Trophoblast cell (in vitro differentiated cells and primary cell): ENCODE measurements at regions not wholly inside any gene's neighbourhood (a gene's known extent, or its start where the extent isn't known, plus 50 kb on each side); places are given as distances from the start of the nearest gene placed in this dataset.

Source experiments
- DNase-seq, 2 donors: peaks; one replicate each; pipeline ENCODE4 v3.0.0-alpha.2; 2016
- H2AFZ ChIP-seq: 2 replicates; pipeline ENCODE4 v1.6.1; 2013; ENCODE audit warnings: low read length, moderate library complexity, mild to moderate bottlenecking; ENCODE audit not compliant: insufficient read depth, poor library complexity
- H2AK5ac ChIP-seq: 2 replicates; pipeline ENCODE4 v1.6.1; 2013; ENCODE audit warnings: mild to moderate bottlenecking, low read length
- H2BK120ac ChIP-seq: 2 replicates; pipeline ENCODE4 v1.6.1; 2013; ENCODE audit warnings: low read length, mild to moderate bottlenecking, moderate library complexity; ENCODE audit not compliant: insufficient read depth, poor library complexity
- H2BK12ac ChIP-seq: 2 replicates; pipeline ENCODE4 v1.6.1; 2013; ENCODE audit warnings: mild to moderate bottlenecking, low read length, moderate library complexity
- H2BK5ac ChIP-seq: 2 replicates; pipeline ENCODE4 v1.6.1; 2013; ENCODE audit warnings: low read length, low read depth, moderate library complexity, mild to moderate bottlenecking; ENCODE audit not compliant: poor library complexity
- H3K14ac ChIP-seq: 2 replicates; pipeline ENCODE4 v1.6.1; 2013; ENCODE audit warnings: mild to moderate bottlenecking, low read length
- H3K18ac ChIP-seq: 2 replicates; pipeline ENCODE4 v1.6.1; 2013; ENCODE audit warnings: mild to moderate bottlenecking, low read length
- H3K23ac ChIP-seq: 2 replicates; pipeline ENCODE4 v1.6.1; 2013; ENCODE audit warnings: low read length
- H3K27ac ChIP-seq: 2 replicates; pipeline ENCODE4 v1.5.1; 2013; ENCODE audit warnings: low read depth, mild to moderate bottlenecking, inconsistent platforms, low read length, moderate library complexity
- H3K27me3 ChIP-seq: 2 replicates; pipeline ENCODE4 v1.6.1; 2013; ENCODE audit warnings: inconsistent platforms, mild to moderate bottlenecking, low read length, moderate library complexity; ENCODE audit not compliant: insufficient read depth
- H3K36me3 ChIP-seq, 2 experiments: 1 replicate in 1 of 2; 2 replicates in 1 of 2; pipeline ENCODE4 v1.6.1; 2013; ENCODE audit warnings: low read length in 2 of 2, mild to moderate bottlenecking in 2 of 2, moderate library complexity in 1 of 2; ENCODE audit not compliant: insufficient read depth in 2 of 2, control insufficient read depth in 1 of 2
- H3K4ac ChIP-seq: 2 replicates; pipeline ENCODE4 v1.6.1; 2013; ENCODE audit warnings: low read depth, mild to moderate bottlenecking, low read length, moderate library complexity
- H3K4me1 ChIP-seq, 2 experiments: 1 replicate in 1 of 2; 2 replicates in 1 of 2; pipeline ENCODE4 v1.6.1; 2013; ENCODE audit warnings: low read length in 2 of 2, mild to moderate bottlenecking in 2 of 2, moderate library complexity in 1 of 2; ENCODE audit not compliant: insufficient read depth in 2 of 2, control insufficient read depth in 1 of 2
- H3K4me2 ChIP-seq: 2 replicates; pipeline ENCODE4 v1.6.1; 2013; ENCODE audit warnings: inconsistent platforms, mild to moderate bottlenecking, low read length, moderate library complexity
- H3K4me3 ChIP-seq: 2 replicates; pipeline ENCODE4 v1.5.1; 2013; ENCODE audit warnings: mild to moderate bottlenecking, low read depth, low read length, inconsistent platforms
- H3K79me1 ChIP-seq: one replicate; pipeline ENCODE4 v1.6.1; 2013; ENCODE audit warnings: low read length
- H3K79me2 ChIP-seq: 2 replicates; pipeline ENCODE4 v1.6.1; 2013; ENCODE audit warnings: low read length, mild to moderate bottlenecking; ENCODE audit not compliant: control insufficient read depth, insufficient read depth, poor library complexity
- H3K9ac ChIP-seq: 2 replicates; pipeline ENCODE4 v1.6.1; 2013; ENCODE audit warnings: mild to moderate bottlenecking, low read length
- H3K9me3 ChIP-seq: 2 replicates; pipeline ENCODE4 v1.6.1; 2013; ENCODE audit warnings: low read depth, mild to moderate bottlenecking, control low read depth, inconsistent platforms, low read length; ENCODE audit not compliant: insufficient read depth
- H4K12ac ChIP-seq: 2 replicates; pipeline ENCODE4 v1.6.1; 2013; ENCODE audit warnings: low read depth, mild to moderate bottlenecking, low read length, moderate library complexity
- H4K8ac ChIP-seq: 2 replicates; pipeline ENCODE4 v1.6.1; 2013; ENCODE audit warnings: low read depth, mild to moderate bottlenecking, low read length, moderate library complexity
- H4K91ac ChIP-seq: one replicate; pipeline ENCODE4 v1.6.1; 2013; ENCODE audit warnings: low read depth, mild to moderate bottlenecking, low read length, moderate library complexity
- WGBS: extraction: QIAGEN DNeasy Blood & Tissue Kit; methylation state at CpG from one replicate; pipeline ENCODE4 v1.1.7; 2013; ENCODE audit warnings: missing lambda C conversion rate; ENCODE audit not compliant: insufficient read length, insufficient coverage; ENCODE audit errors: extremely low coverage; 5-methylcytosine and 5-hydroxymethylcytosine counted together

- no peak overlapping the region for H3K4me2 ChIP-seq
- H3K27ac ChIP-seq: no peak overlapping the region
- H3K9ac ChIP-seq: no peak overlapping the region
- no CpG with 5 or more reads among the region's 1 CpG for WGBS
- H3K4ac ChIP-seq: no peak overlapping the region
- no peak overlapping the region for H2BK12ac ChIP-seq
- H4K8ac ChIP-seq: no peak overlapping the region
- H2AFZ ChIP-seq: no peak overlapping the region
- H3K27me3 ChIP-seq: no peaks in the 10 kb centered on the region
- H3K23ac ChIP-seq: no peak overlapping the region
- no peak overlapping the region for H3K4me3 ChIP-seq
- no peak overlapping the region for H2BK5ac ChIP-seq
- no peak overlapping the region for H3K14ac ChIP-seq
- no peaks in the 10 kb centered on the region for H3K79me1 ChIP-seq
- H3K36me3 ChIP-seq: no peaks in the 10 kb centered on the region
- H3K18ac ChIP-seq: no peak overlapping the region
- H3K9me3 ChIP-seq: no peaks in the 10 kb centered on the region
- no peaks in the 10 kb centered on the region for H3K79me2 ChIP-seq
- no peak overlapping the region for H2BK120ac ChIP-seq
- H4K12ac ChIP-seq: no peak overlapping the region
- no peak for DNase-seq
- no peak overlapping the region for H2AK5ac ChIP-seq
- H3K4me1 ChIP-seq: no peaks in the 10 kb centered on the region
- H4K91ac ChIP-seq: no peak overlapping the region
Measured at GRCh38 chr4:125917559-125917958, 602.8 kb downstream of the FAT4 start.

- no peak overlapping the region for H2BK5ac ChIP-seq
- H3K4ac ChIP-seq: no peak overlapping the region
- no CpG with 5 or more reads among the region's 1 CpG for WGBS
- no peak overlapping the region for H2AFZ ChIP-seq
- H3K14ac ChIP-seq: no peak overlapping the region
- no peak overlapping the region for H4K12ac ChIP-seq
- H3K9ac ChIP-seq: no peak overlapping the region
- no peak overlapping the region for H2AK5ac ChIP-seq
- no peak overlapping the region for H2BK12ac ChIP-seq
- no peak overlapping the region for H4K8ac ChIP-seq
- H3K27ac ChIP-seq: no peak overlapping the region
- H3K4me1 ChIP-seq: no peaks in the 10 kb centered on the region
- H3K9me3 ChIP-seq: no peaks in the 10 kb centered on the region
- H3K23ac ChIP-seq: no peak overlapping the region
- H3K79me2 ChIP-seq: no peaks in the 10 kb centered on the region
- H3K36me3 ChIP-seq: no peaks in the 10 kb centered on the region
- no peak overlapping the region for H3K18ac ChIP-seq
- no peaks in the 10 kb centered on the region for H3K79me1 ChIP-seq
- DNase-seq: no peak
- H2BK120ac ChIP-seq: no peak overlapping the region
- H3K4me3 ChIP-seq: no peak overlapping the region
- H3K27me3 ChIP-seq: no peaks in the 10 kb centered on the region
- H4K91ac ChIP-seq: no peak overlapping the region
- H3K4me2 ChIP-seq: no peak overlapping the region
Measured at GRCh38 chr4:125928652-125929051, 613.9 kb downstream of the FAT4 start.

GRCh38 chr4:125938541-125938940 lies 623.8 kb downstream of the FAT4 start:
- Histone ChIP-seq H2BK12ac (no peak overlapping the region), H3K36me3 (no peaks in the 10 kb centered on the region), H3K79me1 (no peaks in the 10 kb centered on the region), H3K4me2 (no peak overlapping the region), H3K27ac (no peak overlapping the region), H4K8ac (no peak overlapping the region), H3K27me3 (no peaks in the 10 kb centered on the region), H4K12ac (no peak overlapping the region), H4K91ac (no peak overlapping the region), H3K18ac (no peak overlapping the region), H3K4me1 (peaks cover 2 to 4% of the 10 kb centered on the region in 2 experiments), H3K79me2 (no peaks in the 10 kb centered on the region), H2BK120ac (no peak overlapping the region), H3K4me3 (no peak overlapping the region), H3K4ac (no peak overlapping the region), H2AFZ (no peak overlapping the region), H3K9me3 (no peaks in the 10 kb centered on the region), H3K9ac (no peak overlapping the region), H2AK5ac (no peak overlapping the region), H2BK5ac (no peak overlapping the region), H3K23ac (no peak overlapping the region), H3K14ac (no peak overlapping the region)
- no peak for DNase-seq

GRCh38 chr4:125940426-125940825 lies 625.7 kb downstream of the FAT4 start:
- no peaks in the 10 kb centered on the region for H3K79me2 ChIP-seq

More at GRCh38 chr4:125940426-125940825, 625.7 kb downstream of the FAT4 start:
- Histone ChIP-seq H3K4me2 (no peak overlapping the region), H3K79me1 (no peaks in the 10 kb centered on the region), H2BK12ac (no peak overlapping the region), H4K8ac (no peak overlapping the region), H2AFZ (no peak overlapping the region), H3K4ac (no peak overlapping the region), H4K12ac (no peak overlapping the region), H3K23ac (no peak overlapping the region), H2AK5ac (no peak overlapping the region), H3K9ac (no peak overlapping the region), H3K14ac (no peak overlapping the region), H3K27me3 (no peaks in the 10 kb centered on the region), H3K27ac (no peak overlapping the region), H4K91ac (no peak overlapping the region), H3K9me3 (no peaks in the 10 kb centered on the region), H3K36me3 (no peaks in the 10 kb centered on the region), H3K4me1 (peaks cover 2 to 4% of the 10 kb centered on the region in 2 experiments), H2BK5ac (no peak overlapping the region), H3K18ac (no peak overlapping the region), H2BK120ac (no peak overlapping the region), H3K4me3 (no peak overlapping the region)
- WGBS: 100% methylated on average over 1 of the region's 2 CpGs
- no peak for DNase-seq
